ENCODE measurements at regions not wholly inside any gene's neighbourhood (a gene's known extent, or its start where the extent isn't known, plus 50 kb on each side); places are given as distances from the start of the nearest gene placed in this dataset.

GRCh38 chr6:88263591-88263990, 97.4 kb upstream of the CNR1 start:
- TF ChIP-seq, protein P1, sequence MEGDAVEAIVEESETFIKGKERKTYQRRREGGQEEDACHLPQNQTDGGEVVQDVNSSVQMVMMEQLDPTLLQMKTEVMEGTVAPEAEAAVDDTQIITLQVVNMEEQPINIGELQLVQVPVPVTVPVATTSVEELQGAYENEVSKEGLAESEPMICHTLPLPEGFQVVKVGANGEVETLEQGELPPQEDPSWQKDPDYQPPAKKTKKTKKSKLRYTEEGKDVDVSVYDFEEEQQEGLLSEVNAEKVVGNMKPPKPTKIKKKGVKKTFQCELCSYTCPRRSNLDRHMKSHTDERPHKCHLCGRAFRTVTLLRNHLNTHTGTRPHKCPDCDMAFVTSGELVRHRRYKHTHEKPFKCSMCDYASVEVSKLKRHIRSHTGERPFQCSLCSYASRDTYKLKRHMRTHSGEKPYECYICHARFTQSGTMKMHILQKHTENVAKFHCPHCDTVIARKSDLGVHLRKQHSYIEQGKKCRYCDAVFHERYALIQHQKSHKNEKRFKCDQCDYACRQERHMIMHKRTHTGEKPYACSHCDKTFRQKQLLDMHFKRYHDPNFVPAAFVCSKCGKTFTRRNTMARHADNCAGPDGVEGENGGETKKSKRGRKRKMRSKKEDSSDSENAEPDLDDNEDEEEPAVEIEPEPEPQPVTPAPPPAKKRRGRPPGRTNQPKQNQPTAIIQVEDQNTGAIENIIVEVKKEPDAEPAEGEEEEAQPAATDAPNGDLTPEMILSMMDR (IDR thresholded peaks at IDR 0.05) = no peak
- TF ChIP-seq REST (IDR thresholded peaks at IDR 0.05; ENCODE audit: insufficient read depth in 1 of 2, low read depth in 2 of 2, low read length in 1 of 2) = no peak
- no peak for TF ChIP-seq POLR2AphosphoS5 (IDR thresholded peaks at IDR 0.05; ENCODE audit: low read depth, low read length)
